ENCODE measurements at regions not wholly inside any gene's neighbourhood (a gene's known extent, or its start where the extent isn't known, plus 50 kb on each side); places are given as distances from the start of the nearest gene placed in this dataset.

- TF ChIP-seq POLR2A (IDR thresholded peaks at IDR 0.05; ENCODE audit: control extremely low read depth in 1 of 2, low read depth in 2 of 2, low read length in 2 of 2) (no peak), EZH2 (IDR thresholded peaks at IDR 0.05; ENCODE audit: low read depth, low read length, severe bottlenecking) (no peak)
These were observed 126.5 kb upstream of the TRPC7 start for GRCh38 chr5:136491806-136492205.

Measured in H1 (cell line).